H1 (cell line): ENCODE measurements at regions not wholly inside any gene's neighbourhood (a gene's known extent, or its start where the extent isn't known, plus 50 kb on each side); places are given as distances from the start of the nearest gene placed in this dataset.

Experiments used
- CTCF ChIA-PET: fragments of 300-600 bp; sonication (Branson Sonifier 250); formaldehyde crosslinking; loops from one replicate; lab custom pipeline; 2021; ENCODE audit not compliant: partially characterized antibody; lab: Charles Lee
- POLR2A ChIA-PET: fragments of 300-600 bp; sonication (Branson Sonifier 250); formaldehyde crosslinking; loops from one replicate; lab custom pipeline; 2021; ENCODE audit warnings: inconsistent platforms; ENCODE audit not compliant: partially characterized antibody; lab: Charles Lee
- DNase-seq, 2 experiments: peaks; one replicate each; pipeline versions ENCODE4 v3.0.0 to v3.0.0-alpha.2; 2010 to 2022; ENCODE audit warnings: low spot score in 2 of 2, low read depth in 1 of 2, mixed read lengths in 1 of 2
- FAIRE-seq: peaks from 2 replicates; lab custom pipeline; 2011; peaks lifted over from hg19 to GRCh38; lab: Jason Lieb, UNC
- H2AFZ ChIP-seq: 2 replicates; pipeline ENCODE4 v1.8.1; 2012; ENCODE audit warnings: low read length, inconsistent platforms
- H2AK5ac ChIP-seq: 2 replicates; pipeline ENCODE4 v1.6.1; 2013; ENCODE audit warnings: low read depth, low read length
- H2BK120ac ChIP-seq: replicated peaks from 2 replicates; pipeline ENCODE3; 2013; ENCODE audit warnings: low read depth, low read length, inconsistent platforms
- H2BK12ac ChIP-seq: 2 replicates; pipeline ENCODE4 v1.6.1; 2013; ENCODE audit warnings: low read depth, low read length
- H2BK15ac ChIP-seq: 2 replicates; pipeline ENCODE4 v1.6.1; 2013; ENCODE audit warnings: low read length
- H2BK20ac ChIP-seq: 2 replicates; pipeline ENCODE4 v1.6.1; 2013; ENCODE audit warnings: low read length
- H2BK5ac ChIP-seq: 2 replicates; pipeline ENCODE4 v1.6.1; 2013; ENCODE audit warnings: low read depth, low read length
- H3K14ac ChIP-seq: 2 replicates; pipeline ENCODE4 v1.6.1; 2013; ENCODE audit warnings: inconsistent platforms; ENCODE audit not compliant: insufficient read length
- H3K18ac ChIP-seq: 2 replicates; pipeline ENCODE4 v1.6.1; 2013; ENCODE audit warnings: low read length; ENCODE audit errors: extremely low read depth
- H3K23ac ChIP-seq: 2 replicates; pipeline ENCODE4 v1.6.1; 2013; ENCODE audit warnings: inconsistent platforms; ENCODE audit not compliant: insufficient read length
- H3K23me2 ChIP-seq: 2 replicates; pipeline ENCODE4 v1.6.1; 2013; ENCODE audit warnings: low read depth, low read length
- H3K27ac ChIP-seq: 2 replicates; pipeline ENCODE4 v1.6.1; 2011; ENCODE audit warnings: low read depth, low read length, inconsistent platforms
- H3K27me3 ChIP-seq, 4 experiments: replicated peaks in 1 of 4; 1 replicate in 1 of 4; 2 replicates in 3 of 4; pipeline versions ENCODE4 v1.6.1 to v1.8.1; 2011 to 2013; ENCODE audit warnings: low read length in 3 of 4, mild to moderate bottlenecking in 3 of 4, inconsistent platforms in 2 of 4, mixed read lengths in 2 of 4, moderate library complexity in 1 of 4; ENCODE audit not compliant: control insufficient read depth in 3 of 4, insufficient read depth in 3 of 4; ENCODE audit errors: extremely low read depth in 1 of 4
- H3K36me3 ChIP-seq, 4 experiments: 2 replicates each; pipeline versions ENCODE4 v1.6.1 to v1.8.1; 2011 to 2013; ENCODE audit warnings: mild to moderate bottlenecking in 4 of 4, low read length in 3 of 4, moderate library complexity in 2 of 4, control low read depth in 1 of 4, inconsistent platforms in 1 of 4; ENCODE audit not compliant: insufficient read depth in 4 of 4, control insufficient read depth in 2 of 4
- H3K4ac ChIP-seq: replicated peaks from 2 replicates; pipeline ENCODE3; 2013; ENCODE audit warnings: low read length, low read depth, mixed read lengths, inconsistent platforms; ENCODE audit not compliant: insufficient read length
- H3K4me1 ChIP-seq, 4 experiments: replicated peaks in 1 of 4; 1 replicate in 1 of 4; 2 replicates in 3 of 4; pipeline versions ENCODE4 v1.6.1 to v1.8.1; 2011 to 2013; ENCODE audit warnings: low read length in 3 of 4, inconsistent platforms in 2 of 4, mixed read lengths in 1 of 4; ENCODE audit not compliant: insufficient read depth in 4 of 4, control insufficient read depth in 3 of 4
- H3K4me2 ChIP-seq, 2 experiments: 2 replicates each; pipeline versions ENCODE4 v1.6.1 to v1.8.1; 2011 to 2013; ENCODE audit warnings: low read depth in 2 of 2, low read length in 2 of 2, control low read depth in 1 of 2, inconsistent platforms in 1 of 2, mild to moderate bottlenecking in 1 of 2; ENCODE audit not compliant: insufficient read depth in 1 of 2
- H3K4me3 ChIP-seq, 4 experiments: fragments of 200-600, 300-600 bp in 1 of 4; sonication (generic), shearing (Covaris generic), sonication (Bioruptor Twin) in 1 of 4; 2 replicates each; pipeline versions ENCODE4 v1.5.1 to v1.8.1; 2011 to 2016; ENCODE audit warnings: low read length in 4 of 4, low read depth in 3 of 4, control low read depth in 2 of 4, inconsistent platforms in 2 of 4, mild to moderate bottlenecking in 2 of 4, mixed read lengths in 1 of 4, moderate library complexity in 1 of 4; ENCODE audit not compliant: insufficient read depth in 2 of 4; ENCODE audit errors: extremely low read depth in 1 of 4
- H3K56ac ChIP-seq: replicated peaks from 2 replicates; pipeline ENCODE3; 2013; ENCODE audit warnings: low read depth, mild to moderate bottlenecking, mixed read lengths, low read length, inconsistent platforms; ENCODE audit not compliant: insufficient read length
- H3K79me1 ChIP-seq: 2 replicates; pipeline ENCODE4 v1.6.1; 2013; ENCODE audit warnings: low read depth, low read length, control low read depth
- H3K79me2 ChIP-seq, 2 experiments: 2 replicates each; pipeline versions ENCODE4 v1.6.1 to v1.8.1; 2012 to 2013; ENCODE audit warnings: low read length in 2 of 2, mild to moderate bottlenecking in 2 of 2, inconsistent platforms in 1 of 2; ENCODE audit not compliant: insufficient read depth in 2 of 2, control insufficient read depth in 1 of 2
- H3K9ac ChIP-seq, 4 experiments: replicated peaks in 1 of 4; 1 replicate in 1 of 4; 2 replicates in 3 of 4; pipeline versions ENCODE4 v1.6.1 to v1.8.1; 2011 to 2013; ENCODE audit warnings: low read depth in 3 of 4, low read length in 3 of 4, control low read depth in 2 of 4, mild to moderate bottlenecking in 2 of 4, moderate library complexity in 2 of 4, inconsistent platforms in 1 of 4; ENCODE audit errors: extremely low read depth in 1 of 4
- H3K9me3 ChIP-seq, 2 experiments: 2 replicates each; pipeline versions ENCODE4 v1.6.1 to v1.8.1; 2012 to 2013; ENCODE audit warnings: mild to moderate bottlenecking in 2 of 2, moderate library complexity in 2 of 2, control low read depth in 1 of 2, inconsistent platforms in 1 of 2, low read depth in 1 of 2, low read length in 1 of 2, mixed read lengths in 1 of 2; ENCODE audit not compliant: insufficient read depth in 2 of 2
- H4K20me1 ChIP-seq, 2 experiments: replicated peaks in 1 of 2; 2 replicates each; pipeline versions ENCODE3 to v1.8.1; 2011 to 2013; ENCODE audit warnings: inconsistent platforms in 2 of 2, low read length in 2 of 2, mild to moderate bottlenecking in 1 of 2; ENCODE audit not compliant: insufficient read depth in 2 of 2, control insufficient read depth in 1 of 2
- H4K5ac ChIP-seq: 2 replicates; pipeline ENCODE4 v1.6.1; 2013; ENCODE audit warnings: low read length, low read depth, mixed read lengths, inconsistent platforms; ENCODE audit not compliant: insufficient read length
- H4K8ac ChIP-seq: 2 replicates; pipeline ENCODE4 v1.8.0; 2013; ENCODE audit warnings: mild to moderate bottlenecking, moderate library complexity, low read length, inconsistent platforms; ENCODE audit not compliant: insufficient read depth; ENCODE audit errors: extremely low read depth
- H4K91ac ChIP-seq: replicated peaks from 2 replicates; pipeline ENCODE3; 2013; ENCODE audit warnings: low read length, mixed read lengths, inconsistent platforms; ENCODE audit not compliant: insufficient read length
- CBX8 ChIP-seq: fragments of 300-800, 300-1000 bp; sonication (generic); IDR thresholded peaks from 2 replicates; pipeline ENCODE4 v1.7.1; 2016; ENCODE audit warnings: low read depth, low read length, borderline replicate concordance
- CHD1 ChIP-seq: IDR thresholded peaks from 2 replicates; pipeline ENCODE4 v1.6.1; 2012; ENCODE audit warnings: low read depth, low read length, improper control_type of control experiment
- CHD2 ChIP-seq: IDR thresholded peaks from 2 replicates; pipeline ENCODE4 v1.6.1; 2012; ENCODE audit warnings: low read length, improper control_type of control experiment
- HDAC6 ChIP-seq: IDR thresholded peaks from one replicate; pipeline ENCODE4 v1.7.1; 2012; ENCODE audit warnings: low read depth, mild to moderate bottlenecking, inconsistent platforms, low read length, moderate library complexity
- JUN ChIP-seq: IDR thresholded peaks from 2 replicates; pipeline ENCODE4 v1.6.1; 2011; ENCODE audit warnings: low read depth, mild to moderate bottlenecking, improper control_type of control experiment, low read length
- JUND ChIP-seq: IDR thresholded peaks from 2 replicates; pipeline ENCODE4 v1.6.1; 2011; ENCODE audit warnings: mild to moderate bottlenecking, improper control_type of control experiment, low read length
- NANOG ChIP-seq: IDR thresholded peaks from 2 replicates; pipeline ENCODE4 v1.6.1; 2011; ENCODE audit warnings: low read length, low read depth, mild to moderate bottlenecking, inconsistent platforms; ENCODE audit not compliant: insufficient read depth, poor library complexity, severe bottlenecking
- NRF1 ChIP-seq: IDR thresholded peaks from 2 replicates; pipeline ENCODE4 v1.6.1; 2011; ENCODE audit warnings: mild to moderate bottlenecking, low read depth, low read length, improper control_type of control experiment
- POLR2A ChIP-seq, 2 experiments: IDR thresholded peaks; 1 replicate in 1 of 2; 2 replicates in 1 of 2; pipeline ENCODE4 v1.6.1; 2011; ENCODE audit warnings: low read depth in 2 of 2, low read length in 2 of 2, mild to moderate bottlenecking in 2 of 2; ENCODE audit errors: control extremely low read depth in 1 of 2
- RAD21 ChIP-seq, 2 experiments: IDR thresholded peaks in 1 of 2; conservative IDR thresholded peaks in 1 of 2; 2 replicates each; pipeline ENCODE4 v1.6.1; 2011; ENCODE audit warnings: low read depth in 2 of 2, low read length in 2 of 2, improper control_type of control experiment in 1 of 2, inconsistent platforms in 1 of 2, mild to moderate bottlenecking in 1 of 2, moderate library complexity in 1 of 2
- RFX5 ChIP-seq: IDR thresholded peaks from 2 replicates; pipeline ENCODE4 v1.6.1; 2011; ENCODE audit warnings: low read depth, low read length, improper control_type of control experiment, borderline replicate concordance
- SIN3A ChIP-seq, 2 experiments: IDR thresholded peaks in 1 of 2; conservative IDR thresholded peaks in 1 of 2; 2 replicates each; pipeline ENCODE4 v1.6.1; 2011 to 2012; ENCODE audit warnings: low read length in 2 of 2, improper control_type of control experiment in 1 of 2, low read depth in 1 of 2, mild to moderate bottlenecking in 1 of 2
- SIX5 ChIP-seq: IDR thresholded peaks from 2 replicates; pipeline ENCODE4 v1.6.1; 2011; ENCODE audit warnings: mild to moderate bottlenecking, low read depth, low read length
- SP1 ChIP-seq: IDR thresholded peaks from 2 replicates; pipeline ENCODE4 v1.6.1; 2011; ENCODE audit warnings: low read depth, low read length
- TAF1 ChIP-seq: IDR thresholded peaks from 2 replicates; pipeline ENCODE4 v1.6.1; 2011; ENCODE audit warnings: mild to moderate bottlenecking, low read depth, low read length
- TBP ChIP-seq: IDR thresholded peaks from 2 replicates; pipeline ENCODE4 v1.6.1; 2011; ENCODE audit warnings: low read depth, low read length, improper control_type of control experiment
- WGBS, 2 experiments: shearing (Covaris generic) in 1 of 2; methylation state at CpG; one replicate each; pipeline versions ENCODE4 v1.1.6 to v1.1.7; 2013 to 2015; ENCODE audit warnings: low lambda C conversion rate in 2 of 2, mixed read lengths in 2 of 2, inconsistent platforms in 1 of 2, low coverage in 1 of 2, missing lambda C conversion rate in 1 of 2; ENCODE audit not compliant: insufficient replicate concordance in 2 of 2, insufficient coverage in 1 of 2, insufficient read length in 1 of 2; ENCODE audit errors: extremely low coverage in 1 of 2, missing lambda C conversion rate in 1 of 2; 5-methylcytosine and 5-hydroxymethylcytosine counted together

- Histone ChIP-seq H2BK15ac (no peak overlapping the region), H4K91ac (no peak overlapping the region), H3K4me1 (no peaks in the 10 kb centered on the region; a peak in 1 of 7 replicates), H2AFZ (no peak overlapping the region), H3K36me3 (no peaks in the 10 kb centered on the region), H2BK5ac (no peak overlapping the region), H2BK120ac (no peak overlapping the region), H3K9ac (no peak overlapping the region), H3K18ac (no peak overlapping the region), H2BK12ac (no peak overlapping the region), H4K8ac (no peak overlapping the region), H2AK5ac (no peak overlapping the region), H3K4ac (no peak overlapping the region), H3K79me2 (no peaks in the 10 kb centered on the region), H3K23ac (no peak overlapping the region), H3K4me3 (no peak overlapping the region), H3K4me2 (no peak overlapping the region), H3K79me1 (no peaks in the 10 kb centered on the region), H3K14ac (no peak overlapping the region), H3K23me2 (no peaks in the 10 kb centered on the region; the same call in 1 of the 2 replicates), H3K9me3 (no peaks in the 10 kb centered on the region), H2BK20ac (no peak overlapping the region), H4K20me1 (no peaks in the 10 kb centered on the region), H3K56ac (no peak overlapping the region), H3K27ac (no peak overlapping the region), H3K27me3 (no peaks in the 10 kb centered on the region; a peak in 1 of 7 replicates), H4K5ac (no peak overlapping the region)
- ChIA-PET CTCF (interaction anchor here (0.7 kb wide), 1 partner anchor 15 kb away, joined by 3 read pairs; no protein-coding TSS in a partner anchor), POLR2A (no interaction called here)
- FAIRE-seq, result no peak
- 87% methylated on average over 4 of the region's 4 CpGs; no CpG with 5 or more reads in 1 of the 2 experiments for WGBS, 2 experiments
- DNase-seq, result no peak
- TF ChIP-seq JUN (no peak), NRF1 (no peak), TAF1 (no peak), POLR2A (IDR thresholded peaks at IDR 0.05; ENCODE audit: control extremely low read depth in 1 of 2, low read depth in 2 of 2, low read length in 2 of 2) (no peak), SIX5 (no peak), SP1 (no peak), SIN3A (conservative IDR thresholded peaks at IDR 0.05 in 1 of 2, IDR thresholded peaks at IDR 0.05 in 1 of 2; ENCODE audit: low read depth in 1 of 2, low read length in 2 of 2) (no peak), JUND (no peak), NANOG (no peak), CHD2 (no peak), RAD21 (IDR thresholded peaks at IDR 0.05 in 1 of 2, conservative IDR thresholded peaks at IDR 0.05 in 1 of 2; ENCODE audit: low read depth in 2 of 2, low read length in 2 of 2) (no peak), CHD1 (no peak), TBP (no peak), CBX8 (no peak), HDAC6 (no peak), RFX5 (no peak)
Observed at GRCh38 chr11:116274521-116274920, 498.3 kb downstream of the BUD13 start.
